Activated T-helper 9 cell treated with anti-CD3 and anti-CD28 coated beads, Interleukin-2, amount 50 U/mL, for 16 hours (primary cell): ENCODE measurements at regions not wholly inside any gene's neighbourhood (a gene's known extent, or its start where the extent isn't known, plus 50 kb on each side); places are given as distances from the start of the nearest gene placed in this dataset.

Source experiments
- DNase-seq: peaks from one replicate; pipeline ENCODE4 v3.0.0-alpha.2; 2020; ENCODE audit warnings: low read depth

- no peak for DNase-seq
These were observed 104.0 kb upstream of the ZFHX3 start for GRCh38 chr16:73151941-73152340.

DNA sequence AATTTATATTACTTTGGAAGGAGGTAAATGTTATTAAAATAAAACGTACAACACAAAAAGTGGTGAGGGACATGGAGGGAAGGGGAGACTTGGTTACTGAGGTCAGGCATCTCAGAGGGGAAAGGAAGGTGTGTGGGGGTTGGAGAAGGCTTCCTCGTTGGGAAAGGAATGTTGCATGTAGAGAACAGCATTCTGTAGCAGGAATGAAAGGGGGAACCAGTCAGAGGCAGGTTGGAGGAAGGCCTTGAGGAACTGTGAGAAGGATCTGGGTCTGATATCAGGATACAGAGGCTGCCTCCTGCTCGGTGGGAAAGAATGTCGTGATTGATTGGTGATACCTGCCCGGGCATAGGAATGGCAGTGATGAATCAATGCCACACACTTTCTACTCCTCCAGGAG lies 103.3 kb upstream of the ZFHX3 start:
- DNase-seq, result no peak

DNA sequence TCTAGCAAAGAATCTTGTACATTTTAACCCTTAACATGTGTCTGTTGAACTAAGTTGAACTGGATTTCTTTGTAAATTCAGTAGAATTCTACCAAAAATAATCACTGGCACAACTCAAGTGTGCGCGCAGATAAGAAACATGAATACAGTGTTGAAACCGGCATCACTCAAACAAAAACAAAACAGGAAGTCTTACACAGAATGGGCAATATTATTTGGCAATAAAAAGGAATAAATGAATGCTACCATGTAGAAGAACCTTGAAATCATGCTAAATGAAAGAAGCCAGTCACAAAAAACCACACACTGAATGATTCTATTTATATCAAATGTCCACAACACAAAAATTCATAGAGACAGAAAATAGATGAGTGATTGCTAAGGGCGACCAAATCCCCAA lies 102.9 kb upstream of the ZFHX3 start:
- DNase-seq, result no peak

DNA sequence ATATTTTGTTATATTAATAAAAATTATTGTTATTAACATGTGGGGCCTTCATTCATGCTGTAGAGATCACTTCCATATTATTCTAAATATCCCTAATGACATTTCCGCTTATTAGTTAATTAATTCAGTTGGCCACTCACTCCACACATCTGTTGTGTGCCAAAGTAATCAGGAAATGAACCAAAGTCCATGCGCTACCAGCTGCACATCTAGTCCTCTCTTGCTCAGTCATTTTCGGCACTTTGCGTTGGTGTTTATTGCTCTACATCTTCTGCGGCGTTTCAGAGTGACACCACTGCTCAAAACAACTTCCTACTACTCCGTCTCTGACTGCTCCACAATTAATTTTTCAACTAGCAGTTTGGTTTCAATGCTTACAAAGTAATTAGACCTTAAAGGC lies 101.4 kb upstream of the ZFHX3 start:
- no peak for DNase-seq

DNA sequence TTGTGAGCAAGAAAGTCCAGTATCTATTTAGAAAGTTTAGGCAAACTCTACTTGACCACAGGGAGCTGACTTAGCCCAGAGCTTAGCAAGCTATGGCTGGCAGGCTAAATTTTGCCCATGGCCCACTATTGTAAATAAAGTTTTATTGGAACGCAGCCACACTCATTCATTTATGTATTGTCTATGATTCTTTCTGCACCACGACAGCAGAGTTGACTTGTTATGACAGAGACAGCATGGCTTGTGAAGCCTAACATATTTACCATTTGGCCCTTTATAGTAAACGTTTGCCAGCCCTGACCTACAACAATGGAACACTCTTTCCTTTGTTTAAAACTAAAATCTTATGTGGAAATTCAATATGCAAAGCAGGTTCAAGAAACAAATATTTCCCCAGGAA lies 100.0 kb upstream of the ZFHX3 start:
- DNase-seq, result no peak

- DNase-seq, result no peak
These were observed 97.4 kb upstream of the ZFHX3 start for GRCh38 chr16:73145166-73145880.

DNA sequence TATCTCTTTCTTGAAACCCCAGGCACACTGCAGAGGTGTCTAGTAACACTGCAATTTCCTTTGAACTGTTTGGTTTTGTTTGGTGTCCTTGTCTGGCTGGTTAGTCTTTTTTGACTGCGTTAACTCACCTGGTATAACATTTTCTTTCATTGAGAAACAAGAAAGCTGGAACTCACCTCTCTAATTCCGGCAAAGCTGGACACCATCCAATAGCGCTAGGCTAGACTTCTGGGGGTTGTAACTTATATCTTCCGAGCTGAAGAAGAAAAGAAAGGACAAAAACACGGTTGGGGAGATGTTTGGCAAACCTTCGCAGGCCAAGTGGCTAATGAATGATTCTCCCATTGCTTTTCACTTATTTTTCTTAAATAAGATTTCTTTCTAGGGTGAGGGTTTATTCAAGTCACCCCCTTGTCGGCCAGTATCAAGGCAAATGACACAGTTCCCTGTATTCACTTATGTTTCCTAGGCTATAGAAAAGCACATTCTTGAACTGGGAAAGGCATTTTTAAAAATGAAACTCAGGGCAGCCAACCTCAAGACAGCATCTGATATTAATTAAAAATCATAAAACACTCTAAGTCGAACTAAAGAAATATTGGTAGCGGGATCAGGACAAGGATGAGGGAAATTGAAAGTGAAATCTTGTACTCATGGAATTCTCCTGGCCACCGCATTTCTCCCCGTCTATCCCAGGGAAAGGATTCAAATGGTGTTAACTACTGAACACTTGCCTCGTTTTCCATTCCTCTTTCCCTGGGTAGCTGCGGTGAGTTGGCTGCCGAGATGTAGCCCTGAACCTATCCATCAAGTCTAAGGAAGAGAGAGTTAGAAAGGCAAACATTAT lies 95.9 kb upstream of the ZFHX3 start:
- DNase-seq, result no peak

DNA sequence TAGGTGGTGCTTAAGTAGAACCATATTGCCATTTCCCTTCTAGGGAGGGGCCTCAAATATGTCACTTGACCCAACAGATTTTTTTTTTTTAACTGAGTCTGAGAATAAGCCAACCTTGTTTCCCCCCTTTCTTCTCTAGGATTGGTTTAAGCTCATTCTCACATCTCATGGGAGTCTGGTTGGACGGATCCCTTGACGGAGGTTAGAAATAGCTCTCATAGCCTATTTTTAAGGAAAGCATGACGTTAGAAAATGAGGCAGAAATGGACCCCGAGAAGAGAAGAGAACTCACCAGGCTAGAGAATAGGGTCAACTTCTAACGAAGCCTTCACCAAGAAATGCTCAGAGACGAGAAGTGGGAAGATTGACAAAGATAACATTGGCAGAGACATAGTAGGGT lies 95.1 kb upstream of the ZFHX3 start:
- DNase-seq, result no peak

- no peak for DNase-seq
These were observed 94.3 kb upstream of the ZFHX3 start for GRCh38 chr16:73142053-73142854.

- no peak for DNase-seq
These were observed 93.0 kb upstream of the ZFHX3 start for GRCh38 chr16:73140929-73141328.

DNA sequence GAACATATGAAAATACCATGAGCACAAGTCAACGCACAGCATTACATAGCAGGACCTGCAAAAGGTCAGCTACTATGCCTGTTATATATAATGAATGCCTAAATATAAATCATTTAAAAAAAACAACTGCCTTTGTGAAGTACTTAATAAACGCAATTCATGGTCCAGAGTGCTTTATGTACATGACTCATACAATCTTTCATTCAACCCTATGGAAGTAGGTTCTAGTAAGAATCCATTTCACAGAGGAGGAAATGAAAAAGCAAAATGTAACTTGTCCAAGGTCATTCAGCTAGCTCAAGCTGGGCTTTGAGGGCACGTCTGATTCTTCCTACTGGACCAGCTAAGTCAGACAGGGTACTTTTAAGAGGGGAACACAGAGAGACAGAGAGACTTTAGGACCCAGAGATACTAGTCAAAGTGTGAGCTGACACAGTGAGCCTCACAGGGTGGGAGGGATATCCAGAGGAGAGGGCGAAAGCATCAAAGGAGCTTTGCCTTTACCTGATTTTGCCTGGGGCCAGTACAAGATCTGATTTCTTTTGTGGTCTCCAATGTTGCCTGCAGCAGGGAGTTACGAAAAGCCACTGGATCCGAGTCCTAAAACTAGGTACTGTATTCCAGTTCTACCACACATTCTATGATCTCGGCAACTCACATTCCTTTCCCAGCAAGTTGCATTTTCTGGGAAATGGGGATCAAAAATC lies 83.4 kb upstream of the ZFHX3 start:
- DNase-seq, result no peak

GRCh38 chr16:73129455-73129854 lies 81.5 kb upstream of the ZFHX3 start:
- no peak for DNase-seq

DNA sequence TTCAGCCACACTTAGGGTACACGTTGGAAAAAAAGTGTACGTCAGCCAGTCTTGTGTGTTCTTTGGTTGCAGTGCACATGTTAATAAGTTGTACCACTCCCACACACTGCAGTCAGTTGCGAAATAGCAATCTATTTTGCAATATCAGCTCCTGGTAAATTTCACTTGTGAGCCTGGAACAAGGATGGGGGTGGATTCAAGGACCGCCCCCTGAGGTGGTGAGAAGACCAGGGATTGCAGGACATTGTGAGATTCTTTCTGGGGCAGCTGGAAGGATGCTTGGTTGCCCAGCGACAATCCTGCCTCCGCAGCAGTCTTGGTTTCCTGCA lies 78.6 kb upstream of the ZFHX3 start:
- DNase-seq, result no peak

- no peak for DNase-seq
These were observed 78.1 kb upstream of the ZFHX3 start for GRCh38 chr16:73125850-73126524.

GRCh38 chr16:73124665-73125375 lies 76.9 kb upstream of the ZFHX3 start:
- no peak for DNase-seq

GRCh38 chr16:73124097-73124652 lies 76.2 kb upstream of the ZFHX3 start:
- no peak for DNase-seq

GRCh38 chr16:73122604-73123391 lies 74.9 kb upstream of the ZFHX3 start:
- DNase-seq, result no peak

DNA sequence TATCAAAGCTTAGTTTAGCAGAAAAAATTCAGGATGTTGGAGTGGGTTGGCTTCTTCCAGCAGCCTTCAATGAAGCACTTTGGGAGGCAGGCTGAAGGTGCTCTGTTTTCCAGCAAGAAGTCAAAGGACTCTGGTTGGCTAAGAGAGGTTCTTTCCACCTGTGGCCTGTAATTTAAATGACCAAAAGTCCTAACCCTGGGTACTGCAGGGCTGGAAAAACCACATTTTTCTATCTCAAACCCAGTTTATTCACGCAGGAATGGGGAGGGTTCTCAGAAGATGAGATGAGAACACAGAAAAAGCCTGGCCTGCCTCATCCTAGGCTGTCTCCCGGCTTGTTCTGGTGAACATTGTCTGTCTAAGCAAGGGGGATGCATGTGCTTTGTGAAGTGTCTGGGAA lies 68.6 kb upstream of the ZFHX3 start:
- DNase-seq, result no peak

DNA sequence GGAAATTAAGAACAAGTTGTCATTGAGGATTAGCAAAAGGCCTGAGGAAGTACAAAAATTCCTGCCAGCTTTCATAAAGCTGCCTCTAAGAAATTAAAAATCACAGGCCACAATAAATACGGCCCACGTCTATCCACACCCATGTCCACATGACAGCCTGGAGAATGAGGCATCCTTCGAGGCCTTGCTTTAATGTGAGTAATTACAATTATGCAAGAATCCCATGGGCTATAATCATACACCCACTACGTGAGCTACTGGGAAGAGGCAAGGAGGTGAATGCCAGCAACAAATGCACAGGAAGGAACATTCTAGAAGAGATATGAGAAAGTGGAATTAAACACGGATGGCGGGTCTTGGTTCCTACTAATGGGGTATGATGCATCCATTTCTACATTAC lies 65.4 kb upstream of the ZFHX3 start:
- no peak for DNase-seq
